Calu3 (cell line): ENCODE measurements at regions not wholly inside any gene's neighbourhood (a gene's known extent, or its start where the extent isn't known, plus 50 kb on each side); places are given as distances from the start of the nearest gene placed in this dataset.

Experiments
- BruUV-seq: library from RNA; stranded (reverse); fragments of 400-500 nt; replicated peaks from 2 replicates; lab custom pipeline; 2021; lab: Mats Ljungman, UMichigan
- CTCF ChIA-PET: fragments of 300-600 bp; sonication (Branson Sonifier 250); formaldehyde crosslinking; loops from one replicate; lab custom pipeline; 2022; ENCODE audit warnings: antibody characterized with exemption; lab: Charles Lee
- DNase-seq: peaks from one replicate; pipeline ENCODE4 v3.0.0; 2022
- H3K27ac Mint-ChIP-seq: one replicate; pipeline ENCODE4 v1.8.0; 2022; ENCODE audit warnings: mixed read lengths; ENCODE audit not compliant: unreplicated experiment
- H3K27me3 Mint-ChIP-seq: one replicate; pipeline ENCODE4 v1.8.0; 2022; ENCODE audit warnings: mixed read lengths; ENCODE audit not compliant: unreplicated experiment
- H3K36me3 Mint-ChIP-seq: one replicate; pipeline ENCODE4 v1.8.0; 2022; ENCODE audit warnings: mild to moderate bottlenecking, moderate library complexity, mixed read lengths; ENCODE audit not compliant: insufficient read depth, unreplicated experiment
- H3K4me1 Mint-ChIP-seq: one replicate; pipeline ENCODE4 v1.8.0; 2022; ENCODE audit warnings: mild to moderate bottlenecking, low read depth, mixed read lengths; ENCODE audit not compliant: unreplicated experiment
- H3K4me3 Mint-ChIP-seq: one replicate; pipeline ENCODE4 v1.8.0; 2022; ENCODE audit warnings: mild to moderate bottlenecking, low read depth, moderate library complexity, mixed read lengths; ENCODE audit not compliant: unreplicated experiment
- H3K9me3 Mint-ChIP-seq: one replicate; pipeline ENCODE4 v1.8.0; 2022; ENCODE audit warnings: low read depth, mixed read lengths; ENCODE audit not compliant: unreplicated experiment
- CTCF ChIP-seq: fragments of 200-600 bp; IDR thresholded peaks from one replicate; pipeline ENCODE4 v1.8.0; 2022; ENCODE audit warnings: antibody characterized with exemption; ENCODE audit not compliant: unreplicated experiment
- intact Hi-C: fragments of 100-400 bp; cut with micrococcal nuclease; formaldehyde crosslinking; loops from one replicate; pipeline ENCODE4 v1.10.0; 2022; ENCODE audit not compliant: unreplicated experiment

- CTCF ChIA-PET, result no interaction called here
- no peak for TF ChIP-seq CTCF
- no peaks in the 10 kb centered on the region for H3K4me1 Mint-ChIP-seq
- no peaks in the 10 kb centered on the region for H3K9me3 Mint-ChIP-seq
- intact Hi-C loops, result no loop called here
- no peak overlapping the region for H3K27ac Mint-ChIP-seq
- peaks cover 18% of the 10 kb centered on the region for H3K27me3 Mint-ChIP-seq
- H3K36me3 Mint-ChIP-seq, result no peaks in the 10 kb centered on the region
- BruUV-seq, result no TSS peak
- DNase-seq, result no peak
- no peak overlapping the region for H3K4me3 Mint-ChIP-seq
These were observed 211.4 kb upstream of the RTL1 start for GRCh38 chr14:101114726-101115515.

- no peaks in the 10 kb centered on the region for H3K36me3 Mint-ChIP-seq
These were observed 212.1 kb upstream of the RTL1 start for GRCh38 chr14:101115652-101116051.

GRCh38 chr14:101116065-101116464 is 212.5 kb upstream of the RTL1 start:
- Mint-ChIP-seq H3K4me3 (no peak overlapping the region), H3K9me3 (no peaks in the 10 kb centered on the region), H3K4me1 (no peaks in the 10 kb centered on the region), H3K36me3 (no peaks in the 10 kb centered on the region), H3K27me3 (peaks cover 18% of the 10 kb centered on the region), H3K27ac (no peak overlapping the region)
- no peak for DNase-seq
- CTCF ChIA-PET, result no interaction called here
- BruUV-seq, result no TSS peak
- intact Hi-C loops, result no loop called here
- no peak for TF ChIP-seq CTCF

More at GRCh38 chr14:101115652-101116051, 212.1 kb upstream of the RTL1 start:
- no peaks in the 10 kb centered on the region for H3K9me3 Mint-ChIP-seq
- CTCF ChIA-PET, result no interaction called here
- no TSS peak for BruUV-seq
- DNase-seq, result no peak
- H3K4me3 Mint-ChIP-seq, result no peak overlapping the region
- H3K4me1 Mint-ChIP-seq, result no peaks in the 10 kb centered on the region
- no peak for TF ChIP-seq CTCF
- intact Hi-C loops, result no loop called here
- no peak overlapping the region for H3K27ac Mint-ChIP-seq
- peaks cover 18% of the 10 kb centered on the region for H3K27me3 Mint-ChIP-seq

GRCh38 chr14:101116486-101117130 is 213.1 kb upstream of the RTL1 start:
- Mint-ChIP-seq H3K4me3 (no peak overlapping the region), H3K9me3 (no peaks in the 10 kb centered on the region), H3K4me1 (no peaks in the 10 kb centered on the region), H3K27ac (no peak overlapping the region), H3K27me3 (peaks cover 18% of the 10 kb centered on the region), H3K36me3 (no peaks in the 10 kb centered on the region)
- TF ChIP-seq CTCF, result no peak
- BruUV-seq, result no TSS peak
- no peak for DNase-seq
- intact Hi-C loops, result no loop called here
- CTCF ChIA-PET, result no interaction called here
